Endothelial cell of umbilical vein (primary cell): ENCODE measurements at regions not wholly inside any gene's neighbourhood (a gene's known extent, or its start where the extent isn't known, plus 50 kb on each side); places are given as distances from the start of the nearest gene placed in this dataset.

Experiments
- BruUV-seq: library from RNA; stranded (reverse); fragments of 400-500 nt; replicated peaks from 2 replicates; lab custom pipeline; 2021; lab: Mats Ljungman, UMichigan
- CTCF ChIA-PET: fragments of 300-600, 350-600 bp; sonication (Branson Sonifier 250); formaldehyde crosslinking; loops from one replicate; lab custom pipeline; 2021; ENCODE audit warnings: antibody characterized with exemption, inconsistent platforms; lab: Charles Lee
- POLR2A ChIA-PET: fragments of 300-600, 350-600 bp; sonication (Branson Sonifier 250); formaldehyde crosslinking; loops from one replicate; lab custom pipeline; 2021; ENCODE audit warnings: antibody characterized with exemption, inconsistent platforms; lab: Charles Lee
- DNase-seq: peaks from one replicate; pipeline ENCODE4 v3.0.0-alpha.2; 2011; ENCODE audit warnings: low read depth, low spot score
- FAIRE-seq: peaks from 2 replicates; lab custom pipeline; 2011; peaks lifted over from hg19 to GRCh38; lab: Jason Lieb, UNC
- H2AFZ ChIP-seq: 2 replicates; pipeline ENCODE4 v1.6.0; 2012; ENCODE audit warnings: low read depth, low read length, control low read depth, inconsistent platforms
- H3K27ac ChIP-seq: 2 replicates; pipeline ENCODE4 v1.5.1; 2011; ENCODE audit warnings: low read depth, mild to moderate bottlenecking, control low read depth, low read length, moderate library complexity; ENCODE audit not compliant: insufficient read depth
- H3K27me3 ChIP-seq, 2 experiments: 2 replicates each; pipeline versions ENCODE4 v1.6.0 to v1.6.1; 2011; ENCODE audit warnings: low read length in 2 of 2, mixed read lengths in 1 of 2; ENCODE audit not compliant: control insufficient read depth in 2 of 2, insufficient read depth in 2 of 2
- H3K36me3 ChIP-seq, 2 experiments: 2 replicates in 1 of 2; 3 replicates in 1 of 2; pipeline ENCODE4 v1.5.1; 2011; ENCODE audit warnings: low read length in 2 of 2, mild to moderate bottlenecking in 1 of 2, moderate library complexity in 1 of 2; ENCODE audit not compliant: control insufficient read depth in 2 of 2, insufficient read depth in 2 of 2; ENCODE audit errors: extremely low read depth in 1 of 2
- H3K4me1 ChIP-seq: 3 replicates; pipeline ENCODE4 v1.5.1; 2011; ENCODE audit warnings: mild to moderate bottlenecking, low read length; ENCODE audit not compliant: control insufficient read depth, insufficient read depth; ENCODE audit errors: extremely low read depth
- H3K4me2 ChIP-seq: 2 replicates; pipeline ENCODE4 v1.6.1; 2011; ENCODE audit warnings: low read length, control low read depth, mixed read lengths; ENCODE audit not compliant: insufficient read depth
- H3K4me3 ChIP-seq, 3 experiments: fragments of 200-600 bp in 1 of 3; sonication (generic), shearing (Covaris generic) in 1 of 3; replicated peaks in 1 of 3; 2 replicates each; pipeline ENCODE4 v1.5.1; 2011 to 2016; ENCODE audit warnings: control low read depth in 3 of 3, low read length in 3 of 3, mild to moderate bottlenecking in 2 of 3, inconsistent platforms in 1 of 3, low read depth in 1 of 3, moderate library complexity in 1 of 3; ENCODE audit not compliant: insufficient read depth in 1 of 3
- H3K79me2 ChIP-seq: 2 replicates; pipeline ENCODE4 v1.6.0; 2012; ENCODE audit warnings: low read length, inconsistent platforms; ENCODE audit not compliant: control insufficient read depth, insufficient read depth
- H3K9ac ChIP-seq: replicated peaks from 2 replicates; pipeline ENCODE3; 2011; ENCODE audit warnings: low read length, control low read depth; ENCODE audit not compliant: insufficient read depth; ENCODE audit errors: extremely low read depth
- H3K9me1 ChIP-seq: replicated peaks from 3 replicates; pipeline ENCODE4 v1.6.0; 2011; ENCODE audit warnings: mild to moderate bottlenecking, low read length; ENCODE audit not compliant: control insufficient read depth, insufficient read depth; ENCODE audit errors: extremely low read depth
- H3K9me3 ChIP-seq: replicated peaks from 2 replicates; pipeline ENCODE4 v1.5.1; 2012; ENCODE audit warnings: low read length, inconsistent platforms; ENCODE audit not compliant: control insufficient read depth, insufficient read depth
- H4K20me1 ChIP-seq: replicated peaks from 2 replicates; pipeline ENCODE3; 2011; ENCODE audit warnings: mild to moderate bottlenecking, low read length; ENCODE audit not compliant: control insufficient read depth, insufficient read depth; ENCODE audit errors: extremely low read depth
- EZH2 ChIP-seq: IDR thresholded peaks from 2 replicates; pipeline ENCODE4 v1.6.1; 2012; ENCODE audit warnings: borderline replicate concordance, low read depth, mild to moderate bottlenecking, moderate library complexity, low read length, inconsistent platforms; ENCODE audit not compliant: severe bottlenecking
- FOS ChIP-seq: IDR thresholded peaks from 2 replicates; pipeline ENCODE4 v1.6.1; 2011; ENCODE audit warnings: mild to moderate bottlenecking, low read length, moderate library complexity, borderline replicate concordance; ENCODE audit not compliant: insufficient read depth
- GATA2 ChIP-seq: IDR thresholded peaks from 2 replicates; pipeline ENCODE4 v1.7.0; 2011; ENCODE audit warnings: low read depth, mild to moderate bottlenecking, moderate library complexity, mixed read lengths, low read length; ENCODE audit not compliant: insufficient read length, insufficient read depth
- JUN ChIP-seq: IDR thresholded peaks from 2 replicates; pipeline ENCODE4 v1.6.1; 2011; ENCODE audit warnings: borderline replicate concordance, low read depth; ENCODE audit not compliant: insufficient read length, insufficient read depth
- MYC ChIP-seq: IDR thresholded peaks from one replicate; pipeline ENCODE4 v1.6.1; 2011; ENCODE audit warnings: mild to moderate bottlenecking, low read depth, low read length
- POLR2A ChIP-seq: IDR thresholded peaks from 2 replicates; pipeline ENCODE4 v1.6.1; 2012; ENCODE audit warnings: low read depth, mild to moderate bottlenecking, control low read depth, low read length
- POLR2AphosphoS5 ChIP-seq: IDR thresholded peaks from 2 replicates; pipeline ENCODE4 v1.6.1; 2012; ENCODE audit warnings: low read depth, mild to moderate bottlenecking, control low read depth, low read length, moderate library complexity; ENCODE audit not compliant: insufficient read depth
- dilution Hi-C: fragments of 300-500 bp; cut with MboI; formaldehyde crosslinking; loops from one replicate; pipeline ENCODE4 v1.15.0; 2019; ENCODE audit warnings: low sequenced_read_pairs; ENCODE audit not compliant: extremely low pct_ligation_motif_present
- intact Hi-C: fragments of 100-400 bp; cut with micrococcal nuclease; formaldehyde crosslinking; loops from one replicate; pipeline ENCODE4 v1.10.0; 2022
- TF ChIP-seq, protein P1 (sequence below): IDR thresholded peaks from 2 replicates; pipeline ENCODE4 v1.6.1; 2011; ENCODE audit not compliant: insufficient read depth, insufficient read length
- TF ChIP-seq, protein P2 (sequence below), 2 donors: IDR thresholded peaks; 1 replicate in 1 of 2; 2 replicates in 1 of 2; pipeline ENCODE4 v1.5.1; 2011; ENCODE audit warnings: low read length in 2 of 2, mild to moderate bottlenecking in 2 of 2, moderate library complexity in 2 of 2, control low read depth in 1 of 2, inconsistent platforms in 1 of 2, low read depth in 1 of 2; ENCODE audit not compliant: insufficient read depth in 1 of 2; ENCODE audit errors: extremely low read depth in 1 of 2

- POLR2A ChIA-PET: no interaction called here
- Histone ChIP-seq H3K4me3 (no peak overlapping the region), H2AFZ (no peak overlapping the region), H3K4me1 (no peaks in the 10 kb centered on the region), H3K36me3 (peaks cover 0 to 1% of the 10 kb centered on the region in 2 experiments), H3K9me1 (no peaks in the 10 kb centered on the region), H3K79me2 (no peaks in the 10 kb centered on the region), H3K27me3 (no peaks in the 10 kb centered on the region), H3K9me3 (no peaks in the 10 kb centered on the region), H3K9ac (no peak overlapping the region), H4K20me1 (no peaks in the 10 kb centered on the region), H3K27ac (no peak overlapping the region), H3K4me2 (no peak overlapping the region)
- no TSS peak for BruUV-seq
- intact Hi-C loops (no loop called here), dilution Hi-C loops (no loop called here)
- DNase-seq (no peak), FAIRE-seq (no peak)
- TF ChIP-seq MYC (no peak), FOS (no peak), EZH2 (no peak), JUN (no peak), GATA2 (no peak), POLR2A (no peak), POLR2AphosphoS5 (no peak)
- TF ChIP-seq, protein P1, sequence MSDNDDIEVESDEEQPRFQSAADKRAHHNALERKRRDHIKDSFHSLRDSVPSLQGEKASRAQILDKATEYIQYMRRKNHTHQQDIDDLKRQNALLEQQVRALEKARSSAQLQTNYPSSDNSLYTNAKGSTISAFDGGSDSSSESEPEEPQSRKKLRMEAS: no peak
- TF ChIP-seq, protein P2, sequence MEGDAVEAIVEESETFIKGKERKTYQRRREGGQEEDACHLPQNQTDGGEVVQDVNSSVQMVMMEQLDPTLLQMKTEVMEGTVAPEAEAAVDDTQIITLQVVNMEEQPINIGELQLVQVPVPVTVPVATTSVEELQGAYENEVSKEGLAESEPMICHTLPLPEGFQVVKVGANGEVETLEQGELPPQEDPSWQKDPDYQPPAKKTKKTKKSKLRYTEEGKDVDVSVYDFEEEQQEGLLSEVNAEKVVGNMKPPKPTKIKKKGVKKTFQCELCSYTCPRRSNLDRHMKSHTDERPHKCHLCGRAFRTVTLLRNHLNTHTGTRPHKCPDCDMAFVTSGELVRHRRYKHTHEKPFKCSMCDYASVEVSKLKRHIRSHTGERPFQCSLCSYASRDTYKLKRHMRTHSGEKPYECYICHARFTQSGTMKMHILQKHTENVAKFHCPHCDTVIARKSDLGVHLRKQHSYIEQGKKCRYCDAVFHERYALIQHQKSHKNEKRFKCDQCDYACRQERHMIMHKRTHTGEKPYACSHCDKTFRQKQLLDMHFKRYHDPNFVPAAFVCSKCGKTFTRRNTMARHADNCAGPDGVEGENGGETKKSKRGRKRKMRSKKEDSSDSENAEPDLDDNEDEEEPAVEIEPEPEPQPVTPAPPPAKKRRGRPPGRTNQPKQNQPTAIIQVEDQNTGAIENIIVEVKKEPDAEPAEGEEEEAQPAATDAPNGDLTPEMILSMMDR (IDR thresholded peaks at IDR 0.05; ENCODE audit: extremely low read depth in 1 of 2, insufficient read depth in 1 of 2, low read depth in 1 of 2, low read length in 2 of 2): no peak
- CTCF ChIA-PET: interaction anchor here (1.5 kb wide), 1 partner anchor 16 kb away, joined by 3 read pairs; no protein-coding TSS in a partner anchor
Measured at GRCh38 chr13:73816702-73817101, 317.5 kb downstream of the KLF12 start.
